C4-2B (cell line): ENCODE measurements at regions not wholly inside any gene's neighbourhood (a gene's known extent, or its start where the extent isn't known, plus 50 kb on each side); places are given as distances from the start of the nearest gene placed in this dataset.

Experiments
- CTCF ChIP-seq: fragments of 450-650 bp; conservative IDR thresholded peaks from 2 replicates; pipeline ENCODE4 v1.5.1; 2017; ENCODE audit warnings: mild to moderate bottlenecking
- ZFX ChIP-seq: fragments of 450-650 bp; IDR thresholded peaks from 2 replicates; pipeline ENCODE4 v1.6.1; 2017

- TF ChIP-seq CTCF, result no peak
- no peak for TF ChIP-seq ZFX
Observed at GRCh38 chr1:71303617-71304041, 222.8 kb upstream of the ZRANB2 start.
